OCI-LY3 (cell line): ENCODE measurements at regions not wholly inside any gene's neighbourhood (a gene's known extent, or its start where the extent isn't known, plus 50 kb on each side); places are given as distances from the start of the nearest gene placed in this dataset.

Experiments used
- EZH2phosphoT487 ChIP-seq: fragments of 200-600 bp; shearing (Covaris generic); IDR thresholded peaks from 2 replicates; pipeline ENCODE4 v1.6.1; 2018; ENCODE audit warnings: antibody characterized with exemption, mixed run types, low read depth
- TF ChIP-seq, protein P1 (sequence below): fragments of 200-600, 300-600 bp; sonication (generic); IDR thresholded peaks from 2 replicates; pipeline ENCODE4 v1.5.1; 2014; ENCODE audit warnings: antibody characterized with exemption, low read length, low read depth

- TF ChIP-seq, protein P1, sequence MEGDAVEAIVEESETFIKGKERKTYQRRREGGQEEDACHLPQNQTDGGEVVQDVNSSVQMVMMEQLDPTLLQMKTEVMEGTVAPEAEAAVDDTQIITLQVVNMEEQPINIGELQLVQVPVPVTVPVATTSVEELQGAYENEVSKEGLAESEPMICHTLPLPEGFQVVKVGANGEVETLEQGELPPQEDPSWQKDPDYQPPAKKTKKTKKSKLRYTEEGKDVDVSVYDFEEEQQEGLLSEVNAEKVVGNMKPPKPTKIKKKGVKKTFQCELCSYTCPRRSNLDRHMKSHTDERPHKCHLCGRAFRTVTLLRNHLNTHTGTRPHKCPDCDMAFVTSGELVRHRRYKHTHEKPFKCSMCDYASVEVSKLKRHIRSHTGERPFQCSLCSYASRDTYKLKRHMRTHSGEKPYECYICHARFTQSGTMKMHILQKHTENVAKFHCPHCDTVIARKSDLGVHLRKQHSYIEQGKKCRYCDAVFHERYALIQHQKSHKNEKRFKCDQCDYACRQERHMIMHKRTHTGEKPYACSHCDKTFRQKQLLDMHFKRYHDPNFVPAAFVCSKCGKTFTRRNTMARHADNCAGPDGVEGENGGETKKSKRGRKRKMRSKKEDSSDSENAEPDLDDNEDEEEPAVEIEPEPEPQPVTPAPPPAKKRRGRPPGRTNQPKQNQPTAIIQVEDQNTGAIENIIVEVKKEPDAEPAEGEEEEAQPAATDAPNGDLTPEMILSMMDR = no peak
- TF ChIP-seq EZH2phosphoT487 = no peak
Observed at GRCh38 chr22:49307481-49307830, 520.2 kb downstream of the BRD1 start.
